ENCODE measurements at regions not wholly inside any gene's neighbourhood (a gene's known extent, or its start where the extent isn't known, plus 50 kb on each side); places are given as distances from the start of the nearest gene placed in this dataset.

GRCh38 chr5:73231246-73231778 lies 58.3 kb downstream of the TMEM174 start:
- Mint-ChIP-seq H3K4me1 (ENCODE audit: low read depth) (peaks cover 2% of the 10 kb centered on the region), H3K4me3 (ENCODE audit: low read depth) (no peak overlapping the region), H3K27me3 (peaks cover 95% of the 10 kb centered on the region), H3K27ac (no peak overlapping the region), H3K36me3 (ENCODE audit: insufficient read depth) (no peaks in the 10 kb centered on the region), H3K9me3 (ENCODE audit: low read depth) (no peaks in the 10 kb centered on the region)
- DNase-seq (ENCODE audit: low spot score, unreplicated experiment): no peak
- TF ChIP-seq CTCF (IDR thresholded peaks at IDR 0.05; ENCODE audit: unreplicated experiment): no peak

- Mint-ChIP-seq H3K4me3 (ENCODE audit: low read depth) (no peak overlapping the region), H3K4me1 (ENCODE audit: low read depth) (peaks cover 2% of the 10 kb centered on the region), H3K27me3 (peaks cover 92% of the 10 kb centered on the region), H3K9me3 (ENCODE audit: low read depth) (no peaks in the 10 kb centered on the region), H3K36me3 (ENCODE audit: insufficient read depth) (no peaks in the 10 kb centered on the region), H3K27ac (no peak overlapping the region)
- TF ChIP-seq CTCF (IDR thresholded peaks at IDR 0.05; ENCODE audit: unreplicated experiment): no peak
- DNase-seq (ENCODE audit: low spot score, unreplicated experiment): no peak
Measured at GRCh38 chr5:73230264-73231245, 57.6 kb downstream of the TMEM174 start.

- no peaks in the 10 kb centered on the region for H3K9me3 Mint-ChIP-seq (ENCODE audit: low read depth)
- peaks cover 2% of the 10 kb centered on the region for H3K4me1 Mint-ChIP-seq (ENCODE audit: low read depth)
- TF ChIP-seq CTCF (IDR thresholded peaks at IDR 0.05; ENCODE audit: unreplicated experiment): no peak
- no peaks in the 10 kb centered on the region for H3K36me3 Mint-ChIP-seq (ENCODE audit: insufficient read depth)
- no peak overlapping the region for H3K27ac Mint-ChIP-seq
- H3K4me3 Mint-ChIP-seq (ENCODE audit: low read depth): no peak overlapping the region
- no peak for DNase-seq (ENCODE audit: low spot score, unreplicated experiment)
- peaks cover 90% of the 10 kb centered on the region for H3K27me3 Mint-ChIP-seq
Measured at GRCh38 chr5:73229271-73229670, 56.3 kb downstream of the TMEM174 start.

GRCh38 chr5:73228052-73228451 lies 55.1 kb downstream of the TMEM174 start:
- Mint-ChIP-seq H3K9me3 (ENCODE audit: low read depth) (no peaks in the 10 kb centered on the region), H3K36me3 (ENCODE audit: insufficient read depth) (no peaks in the 10 kb centered on the region), H3K27ac (no peak overlapping the region), H3K27me3 (peaks cover 86% of the 10 kb centered on the region), H3K4me1 (ENCODE audit: low read depth) (peaks cover 2% of the 10 kb centered on the region), H3K4me3 (ENCODE audit: low read depth) (no peak overlapping the region)
- no peak for TF ChIP-seq CTCF (IDR thresholded peaks at IDR 0.05; ENCODE audit: unreplicated experiment)
- no peak for DNase-seq (ENCODE audit: low spot score, unreplicated experiment)

Data from progenitor cell of endocrine pancreas (in vitro differentiated cells).